Neural crest cell (in vitro differentiated cells): ENCODE measurements at regions not wholly inside any gene's neighbourhood (a gene's known extent, or its start where the extent isn't known, plus 50 kb on each side); places are given as distances from the start of the nearest gene placed in this dataset.
A peak's percentile ranks its signal among the peaks of the same experiment; 100 is the strongest.

Source experiments
- DNase-seq: peaks from one replicate; pipeline ENCODE4 v3.0.0; 2021; ENCODE audit warnings: low read depth, mixed read lengths, low spot score
- H3K27ac Mint-ChIP-seq: one replicate; pipeline ENCODE4 v1.8.0; 2021; ENCODE audit warnings: mild to moderate bottlenecking, mixed read lengths; ENCODE audit not compliant: unreplicated experiment
- H3K27me3 Mint-ChIP-seq: 2 replicates; pipeline ENCODE4 v1.8.0; 2021; ENCODE audit warnings: low read depth, mild to moderate bottlenecking, mixed read lengths
- H3K36me3 Mint-ChIP-seq: 2 replicates; pipeline ENCODE4 v1.8.0; 2021; ENCODE audit warnings: low read depth, mild to moderate bottlenecking, mixed read lengths
- H3K4me1 Mint-ChIP-seq: 2 replicates; pipeline ENCODE4 v1.8.0; 2021; ENCODE audit warnings: mixed read lengths
- H3K4me3 Mint-ChIP-seq: one replicate; pipeline ENCODE4 v1.8.0; 2021; ENCODE audit warnings: mild to moderate bottlenecking, mixed read lengths
- H3K9me3 Mint-ChIP-seq: 2 replicates; pipeline ENCODE4 v1.8.0; 2021; ENCODE audit warnings: mixed read lengths
- CTCF ChIP-seq: fragments of 200-600 bp; sonication (generic); conservative IDR thresholded peaks from 2 replicates; pipeline ENCODE4 v1.5.0; 2021; ENCODE audit warnings: antibody characterized with exemption, mild to moderate bottlenecking

GRCh38 chr4:188911707-188912106, 772.5 kb downstream of the TRIML1 start:
- Mint-ChIP-seq H3K9me3 (peaks cover 9% of the 10 kb centered on the region), H3K36me3 (peaks cover 2% of the 10 kb centered on the region), H3K27me3 (no peaks in the 10 kb centered on the region), H3K4me3 (no peak overlapping the region), H3K4me1 (no peaks in the 10 kb centered on the region), H3K27ac (no peak overlapping the region)
- DNase-seq: no peak
- TF ChIP-seq CTCF: no peak

DNA sequence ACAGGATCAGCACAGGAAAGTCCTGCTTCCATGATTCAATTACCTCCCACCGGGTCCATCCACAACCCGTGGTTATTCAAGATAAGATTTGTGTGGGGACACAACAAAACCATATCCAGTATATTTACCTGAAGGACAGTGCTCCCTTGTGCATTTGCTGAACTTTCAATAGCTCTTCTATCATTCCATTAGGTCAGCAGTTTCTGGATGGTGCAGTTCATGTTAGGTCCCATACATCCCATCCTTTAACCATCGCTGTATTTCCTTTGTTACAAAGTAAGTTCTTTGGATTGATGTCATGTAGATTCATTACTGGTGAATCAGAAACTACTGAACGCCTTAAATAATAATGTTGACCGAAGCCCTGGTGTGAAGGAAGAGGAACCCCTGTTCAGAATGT, 775.9 kb downstream of the TRIML1 start:
- no peaks in the 10 kb centered on the region for H3K27me3 Mint-ChIP-seq
- no peak overlapping the region for H3K4me3 Mint-ChIP-seq
- H3K4me1 Mint-ChIP-seq: no peaks in the 10 kb centered on the region
- H3K36me3 Mint-ChIP-seq: peaks cover 2% of the 10 kb centered on the region
- no peak overlapping the region for H3K27ac Mint-ChIP-seq
- TF ChIP-seq CTCF: no peak
- peaks cover 20% of the 10 kb centered on the region for H3K9me3 Mint-ChIP-seq
- no peak for DNase-seq

DNA sequence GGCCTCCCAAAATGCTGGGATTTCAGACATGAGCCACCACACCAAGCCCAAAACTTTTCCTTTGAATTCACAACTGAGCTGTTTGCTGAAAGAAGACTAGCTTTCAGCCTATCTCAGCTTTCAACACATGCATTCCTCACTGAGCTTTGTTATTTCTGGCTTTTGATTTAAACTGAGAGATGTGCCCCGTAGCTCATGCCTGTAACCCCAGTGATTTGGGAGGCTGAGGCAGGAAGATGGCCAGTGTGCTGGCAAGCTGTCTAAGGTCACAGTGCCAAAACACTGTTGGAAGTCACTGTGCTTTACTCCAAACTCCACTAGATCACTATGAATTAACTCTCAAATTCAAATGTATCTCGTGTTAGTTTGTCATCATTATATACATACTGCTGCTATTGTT, 779.5 kb downstream of the TRIML1 start:
- no peak overlapping the region for H3K27ac Mint-ChIP-seq
- no peak for TF ChIP-seq CTCF
- no peak overlapping the region for H3K4me3 Mint-ChIP-seq
- no peaks in the 10 kb centered on the region for H3K27me3 Mint-ChIP-seq
- H3K9me3 Mint-ChIP-seq: peaks cover 27% of the 10 kb centered on the region
- no peak for DNase-seq
- H3K4me1 Mint-ChIP-seq: no peaks in the 10 kb centered on the region
- H3K36me3 Mint-ChIP-seq: no peaks in the 10 kb centered on the region

DNA sequence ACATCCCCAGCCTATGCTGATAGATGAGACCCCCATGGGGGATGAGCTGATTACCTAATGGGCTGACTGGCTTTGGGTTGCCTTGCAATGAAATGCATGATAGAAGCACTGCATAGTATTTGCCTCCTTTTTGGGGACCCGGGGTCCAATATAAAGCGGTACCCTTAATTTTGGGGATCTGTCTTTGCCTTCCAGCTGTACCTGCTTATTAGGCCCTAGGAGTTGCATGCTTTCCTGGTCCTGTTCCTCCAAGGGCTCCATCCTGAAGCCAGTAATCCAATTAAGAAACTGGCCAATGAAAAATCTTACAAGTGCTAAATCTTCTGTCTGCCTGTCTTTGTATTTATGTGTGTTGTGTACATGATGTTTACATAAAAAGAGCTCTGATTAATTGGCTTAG, 791.6 kb downstream of the TRIML1 start:
- H3K4me1 Mint-ChIP-seq: peaks cover 10% of the 10 kb centered on the region
- no peak overlapping the region for H3K27ac Mint-ChIP-seq
- peaks cover 26% of the 10 kb centered on the region for H3K9me3 Mint-ChIP-seq
- DNase-seq: peak; percentile 17
- no peaks in the 10 kb centered on the region for H3K27me3 Mint-ChIP-seq
- no peak overlapping the region for H3K4me3 Mint-ChIP-seq
- no peak for TF ChIP-seq CTCF
- peaks cover 18% of the 10 kb centered on the region for H3K36me3 Mint-ChIP-seq

GRCh38 chr4:188934320-188934962, 795.2 kb downstream of the TRIML1 start:
- no peaks in the 10 kb centered on the region for H3K27me3 Mint-ChIP-seq
- DNase-seq: no peak
- peaks cover 20% of the 10 kb centered on the region for H3K9me3 Mint-ChIP-seq
- peaks cover 14% of the 10 kb centered on the region for H3K36me3 Mint-ChIP-seq
- H3K4me1 Mint-ChIP-seq: peaks cover 10% of the 10 kb centered on the region
- no peak overlapping the region for H3K4me3 Mint-ChIP-seq
- H3K27ac Mint-ChIP-seq: no peak overlapping the region
- no peak for TF ChIP-seq CTCF
